ENCODE measurements at regions not wholly inside any gene's neighbourhood (a gene's known extent, or its start where the extent isn't known, plus 50 kb on each side); places are given as distances from the start of the nearest gene placed in this dataset.

DNA sequence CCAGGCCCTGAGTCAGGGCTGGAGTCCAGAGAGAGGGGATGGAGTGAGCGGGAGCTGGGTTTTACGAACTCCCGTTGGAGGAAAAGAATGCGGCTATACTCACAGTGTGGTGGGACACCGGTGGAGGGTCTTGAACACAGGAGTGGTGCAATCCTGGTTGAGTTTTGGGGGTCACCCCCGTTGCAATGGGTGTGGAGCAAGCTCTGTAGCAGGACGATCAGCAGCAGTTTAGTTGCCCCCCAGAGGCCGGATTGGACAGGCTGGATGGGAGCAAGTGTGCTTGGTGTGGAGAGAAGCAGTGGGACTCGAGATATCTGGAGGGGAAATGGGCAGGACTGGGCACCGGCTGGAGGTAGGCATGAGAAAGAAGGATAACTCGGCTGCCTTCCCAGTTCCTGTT, 72.3 kb upstream of the TWIST2 start:
- Histone ChIP-seq H3K27me3 (ENCODE audit: insufficient read depth) (no peaks in the 10 kb centered on the region), H3K36me3 (replicated peaks in 1 of 2; ENCODE audit: control insufficient read depth in 1 of 2, insufficient read depth in 2 of 2, low read length in 1 of 2) (no peaks in the 10 kb centered on the region), H3K4me3 (ENCODE audit: low read depth in 2 of 2, low read length in 1 of 2) (no peak overlapping the region), H3K9me3 (no peaks in the 10 kb centered on the region), H2AFZ (ENCODE audit: low read depth) (no peak overlapping the region), H3K4me2 (no peak overlapping the region), H3K4me1 (ENCODE audit: control insufficient read depth in 1 of 2, insufficient read depth in 2 of 2, low read depth in 1 of 2, low read length in 1 of 2) (no peaks in the 10 kb centered on the region), H3K27ac (ENCODE audit: low read depth in 2 of 2, low read length in 1 of 2) (no peak overlapping the region), H4K20me1 (ENCODE audit: insufficient read depth) (no peaks in the 10 kb centered on the region), H3K79me2 (ENCODE audit: insufficient read depth) (no peaks in the 10 kb centered on the region), H3F3A (replicated peaks; ENCODE audit: insufficient read depth) (no peaks in the 10 kb centered on the region), H3K9ac (no peak overlapping the region), H3K9me2 (no peaks in the 10 kb centered on the region)
- no peak for TF ChIP-seq TAF1 (IDR thresholded peaks at IDR 0.05; ENCODE audit: borderline replicate concordance, low read depth, low read length)
- no peak for TF ChIP-seq NFIC (IDR thresholded peaks at IDR 0.05; ENCODE audit: borderline replicate concordance)
- TF ChIP-seq YY1 (IDR thresholded peaks at IDR 0.05; ENCODE audit: low read depth), result no peak
- TF ChIP-seq, protein P1, sequence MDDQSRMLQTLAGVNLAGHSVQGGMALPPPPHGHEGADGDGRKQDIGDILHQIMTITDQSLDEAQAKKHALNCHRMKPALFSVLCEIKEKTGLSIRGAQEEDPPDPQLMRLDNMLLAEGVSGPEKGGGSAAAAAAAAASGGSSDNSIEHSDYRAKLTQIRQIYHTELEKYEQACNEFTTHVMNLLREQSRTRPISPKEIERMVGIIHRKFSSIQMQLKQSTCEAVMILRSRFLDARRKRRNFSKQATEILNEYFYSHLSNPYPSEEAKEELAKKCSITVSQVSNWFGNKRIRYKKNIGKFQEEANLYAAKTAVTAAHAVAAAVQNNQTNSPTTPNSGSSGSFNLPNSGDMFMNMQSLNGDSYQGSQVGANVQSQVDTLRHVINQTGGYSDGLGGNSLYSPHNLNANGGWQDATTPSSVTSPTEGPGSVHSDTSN (IDR thresholded peaks at IDR 0.05), result no peak
- no peak for TF ChIP-seq FOXJ3 (CRISPR knock-in tag; IDR thresholded peaks at IDR 0.05)
- no peak for TF ChIP-seq GABPA (IDR thresholded peaks at IDR 0.05; ENCODE audit: low read depth)
- TF ChIP-seq, protein P2, sequence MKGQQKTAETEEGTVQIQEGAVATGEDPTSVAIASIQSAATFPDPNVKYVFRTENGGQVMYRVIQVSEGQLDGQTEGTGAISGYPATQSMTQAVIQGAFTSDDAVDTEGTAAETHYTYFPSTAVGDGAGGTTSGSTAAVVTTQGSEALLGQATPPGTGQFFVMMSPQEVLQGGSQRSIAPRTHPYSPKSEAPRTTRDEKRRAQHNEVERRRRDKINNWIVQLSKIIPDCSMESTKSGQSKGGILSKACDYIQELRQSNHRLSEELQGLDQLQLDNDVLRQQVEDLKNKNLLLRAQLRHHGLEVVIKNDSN (IDR thresholded peaks at IDR 0.05; ENCODE audit: borderline replicate concordance, low read depth), result no peak
- no peak for TF ChIP-seq POLR2AphosphoS5 (IDR thresholded peaks at IDR 0.05; ENCODE audit: low read depth, low read length)
- 60% methylated on average over 11 of the region's 11 CpGs for WGBS (ENCODE audit: low lambda C conversion rate)
- ChIA-PET POLR2A (no interaction called here), CTCF (interaction anchor here (2.2 kb wide), 1 partner anchor 9 kb away, joined by 12 read pairs; no protein-coding TSS in a partner anchor)
- no peak for DNase-seq

DNA sequence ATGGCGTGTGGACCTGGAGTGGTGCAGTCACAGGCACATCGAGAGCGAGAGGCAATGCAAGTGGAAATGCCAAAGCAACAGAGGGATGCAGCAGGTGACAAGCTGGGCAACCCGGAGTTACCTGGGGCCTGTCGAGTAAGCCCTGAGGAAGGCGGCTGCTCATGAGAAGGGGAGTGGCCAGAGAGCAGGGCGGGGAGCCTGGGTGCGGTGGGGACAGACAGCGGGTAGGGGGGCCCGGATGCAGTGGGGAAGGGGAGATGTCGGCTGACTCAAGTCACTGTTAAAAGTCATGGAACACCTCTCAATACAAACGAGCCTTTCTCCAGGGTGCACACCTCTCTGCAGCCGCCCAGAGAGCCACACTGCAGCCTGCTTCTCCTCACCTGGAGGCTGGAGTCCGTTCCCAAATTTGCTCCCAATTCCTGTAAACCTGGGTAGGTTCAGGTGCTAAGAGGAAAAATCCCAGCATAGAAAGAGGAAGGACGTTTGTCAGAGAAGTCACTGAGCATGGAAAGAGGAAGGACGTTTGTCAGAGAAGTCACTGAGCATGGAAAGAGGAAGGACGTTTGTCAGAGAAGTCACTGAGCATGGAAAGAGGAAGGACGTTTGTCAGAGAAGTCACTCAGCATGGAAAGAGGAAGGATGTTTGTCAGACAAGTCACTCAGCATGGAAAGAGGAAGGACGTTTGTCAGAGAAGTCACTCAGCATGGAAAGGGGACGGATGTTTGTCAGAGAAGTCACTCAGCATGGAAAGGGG, 71.7 kb upstream of the TWIST2 start:
- no peak overlapping the region for H2AFZ ChIP-seq (ENCODE audit: low read depth)
- H3K9me2 ChIP-seq, result no peaks in the 10 kb centered on the region
- no peak for DNase-seq
- H3K27me3 ChIP-seq (ENCODE audit: insufficient read depth), result no peaks in the 10 kb centered on the region
- H3K27ac ChIP-seq (ENCODE audit: low read depth in 2 of 2, low read length in 1 of 2), result no peak overlapping the region
- 52% methylated on average over 19 of the region's 20 CpGs for WGBS (ENCODE audit: low lambda C conversion rate)
- ChIA-PET POLR2A (no interaction called here), CTCF (interaction anchor here (2.2 kb wide), 1 partner anchor 8 kb away, joined by 12 read pairs; no protein-coding TSS in a partner anchor)
- H3K9ac ChIP-seq, result no peak overlapping the region
- H3K9me3 ChIP-seq, result no peaks in the 10 kb centered on the region
- no peaks in the 10 kb centered on the region for H4K20me1 ChIP-seq (ENCODE audit: insufficient read depth)
- no peaks in the 10 kb centered on the region for H3K36me3 ChIP-seq (replicated peaks in 1 of 2; ENCODE audit: control insufficient read depth in 1 of 2, insufficient read depth in 2 of 2, low read length in 1 of 2)
- no peak overlapping the region for H3K4me2 ChIP-seq
- H3F3A ChIP-seq (replicated peaks; ENCODE audit: insufficient read depth), result no peaks in the 10 kb centered on the region
- no peak overlapping the region for H3K4me3 ChIP-seq (ENCODE audit: low read depth in 2 of 2, low read length in 1 of 2)
- H3K79me2 ChIP-seq (ENCODE audit: insufficient read depth), result no peaks in the 10 kb centered on the region
- no peaks in the 10 kb centered on the region for H3K4me1 ChIP-seq (ENCODE audit: control insufficient read depth in 1 of 2, insufficient read depth in 2 of 2, low read depth in 1 of 2, low read length in 1 of 2)
- TF ChIP-seq, protein P1 (IDR thresholded peaks at IDR 0.05), result no peak
- TF ChIP-seq, protein P3, sequence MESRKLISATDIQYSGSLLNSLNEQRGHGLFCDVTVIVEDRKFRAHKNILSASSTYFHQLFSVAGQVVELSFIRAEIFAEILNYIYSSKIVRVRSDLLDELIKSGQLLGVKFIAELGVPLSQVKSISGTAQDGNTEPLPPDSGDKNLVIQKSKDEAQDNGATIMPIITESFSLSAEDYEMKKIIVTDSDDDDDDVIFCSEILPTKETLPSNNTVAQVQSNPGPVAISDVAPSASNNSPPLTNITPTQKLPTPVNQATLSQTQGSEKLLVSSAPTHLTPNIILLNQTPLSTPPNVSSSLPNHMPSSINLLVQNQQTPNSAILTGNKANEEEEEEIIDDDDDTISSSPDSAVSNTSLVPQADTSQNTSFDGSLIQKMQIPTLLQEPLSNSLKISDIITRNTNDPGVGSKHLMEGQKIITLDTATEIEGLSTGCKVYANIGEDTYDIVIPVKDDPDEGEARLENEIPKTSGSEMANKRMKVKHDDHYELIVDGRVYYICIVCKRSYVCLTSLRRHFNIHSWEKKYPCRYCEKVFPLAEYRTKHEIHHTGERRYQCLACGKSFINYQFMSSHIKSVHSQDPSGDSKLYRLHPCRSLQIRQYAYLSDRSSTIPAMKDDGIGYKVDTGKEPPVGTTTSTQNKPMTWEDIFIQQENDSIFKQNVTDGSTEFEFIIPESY (IDR thresholded peaks at IDR 0.05; ENCODE audit: borderline replicate concordance, low read depth), result no peak
- TF ChIP-seq SIN3A (IDR thresholded peaks at IDR 0.05; ENCODE audit: borderline replicate concordance, low read depth, low read length) (no peak), ELF1 (IDR thresholded peaks at IDR 0.05) (no peak), JUND (IDR thresholded peaks at IDR 0.05) (no peak), GATA2 (CRISPR knock-in tag; IDR thresholded peaks at IDR 0.05) (no peak), CHD2 (IDR thresholded peaks at IDR 0.05; ENCODE audit: low read length, partially characterized antibody) (no peak), TAF1 (IDR thresholded peaks at IDR 0.05; ENCODE audit: borderline replicate concordance, low read depth, low read length) (no peak), FOSL2 (IDR thresholded peaks at IDR 0.05; ENCODE audit: borderline replicate concordance, low read depth) (no peak), MEF2A (IDR thresholded peaks at IDR 0.05; ENCODE audit: borderline replicate concordance, low read depth) (no peak), EZH2phosphoT487 (IDR thresholded peaks at IDR 0.05; ENCODE audit: borderline replicate concordance, low read depth) (no peak), RCOR1 (IDR thresholded peaks at IDR 0.05; ENCODE audit: low read length) (no peak)
- TF ChIP-seq, protein P4, sequence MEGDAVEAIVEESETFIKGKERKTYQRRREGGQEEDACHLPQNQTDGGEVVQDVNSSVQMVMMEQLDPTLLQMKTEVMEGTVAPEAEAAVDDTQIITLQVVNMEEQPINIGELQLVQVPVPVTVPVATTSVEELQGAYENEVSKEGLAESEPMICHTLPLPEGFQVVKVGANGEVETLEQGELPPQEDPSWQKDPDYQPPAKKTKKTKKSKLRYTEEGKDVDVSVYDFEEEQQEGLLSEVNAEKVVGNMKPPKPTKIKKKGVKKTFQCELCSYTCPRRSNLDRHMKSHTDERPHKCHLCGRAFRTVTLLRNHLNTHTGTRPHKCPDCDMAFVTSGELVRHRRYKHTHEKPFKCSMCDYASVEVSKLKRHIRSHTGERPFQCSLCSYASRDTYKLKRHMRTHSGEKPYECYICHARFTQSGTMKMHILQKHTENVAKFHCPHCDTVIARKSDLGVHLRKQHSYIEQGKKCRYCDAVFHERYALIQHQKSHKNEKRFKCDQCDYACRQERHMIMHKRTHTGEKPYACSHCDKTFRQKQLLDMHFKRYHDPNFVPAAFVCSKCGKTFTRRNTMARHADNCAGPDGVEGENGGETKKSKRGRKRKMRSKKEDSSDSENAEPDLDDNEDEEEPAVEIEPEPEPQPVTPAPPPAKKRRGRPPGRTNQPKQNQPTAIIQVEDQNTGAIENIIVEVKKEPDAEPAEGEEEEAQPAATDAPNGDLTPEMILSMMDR (IDR thresholded peaks at IDR 0.05), result no peak
- TF ChIP-seq, protein P5, sequence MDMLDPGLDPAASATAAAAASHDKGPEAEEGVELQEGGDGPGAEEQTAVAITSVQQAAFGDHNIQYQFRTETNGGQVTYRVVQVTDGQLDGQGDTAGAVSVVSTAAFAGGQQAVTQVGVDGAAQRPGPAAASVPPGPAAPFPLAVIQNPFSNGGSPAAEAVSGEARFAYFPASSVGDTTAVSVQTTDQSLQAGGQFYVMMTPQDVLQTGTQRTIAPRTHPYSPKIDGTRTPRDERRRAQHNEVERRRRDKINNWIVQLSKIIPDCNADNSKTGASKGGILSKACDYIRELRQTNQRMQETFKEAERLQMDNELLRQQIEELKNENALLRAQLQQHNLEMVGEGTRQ (IDR thresholded peaks at IDR 0.05; ENCODE audit: borderline replicate concordance, low read depth, low read length), result no peak

Measured in SK-N-SH (cell line).